Nephron progenitor cell (in vitro differentiated cells): ENCODE measurements at regions not wholly inside any gene's neighbourhood (a gene's known extent, or its start where the extent isn't known, plus 50 kb on each side); places are given as distances from the start of the nearest gene placed in this dataset.

Source experiments
- DNase-seq: peaks from one replicate; pipeline ENCODE4 v3.0.0; 2021
- H3K27ac Mint-ChIP-seq: 2 replicates; pipeline ENCODE4 v1.8.0; 2021; ENCODE audit warnings: mild to moderate bottlenecking, moderate library complexity, mixed read lengths
- H3K27me3 Mint-ChIP-seq: 2 replicates; pipeline ENCODE4 v1.8.0; 2021; ENCODE audit warnings: mild to moderate bottlenecking, low read depth, mixed read lengths; ENCODE audit not compliant: poor library complexity
- H3K36me3 Mint-ChIP-seq: 2 replicates; pipeline ENCODE4 v1.8.0; 2021; ENCODE audit warnings: low read depth, mixed read lengths
- H3K4me1 Mint-ChIP-seq: 2 replicates; pipeline ENCODE4 v1.8.0; 2021; ENCODE audit warnings: mixed read lengths
- H3K4me3 Mint-ChIP-seq: 2 replicates; pipeline ENCODE4 v1.8.0; 2021; ENCODE audit warnings: mild to moderate bottlenecking, moderate library complexity, mixed read lengths
- H3K9me3 Mint-ChIP-seq: 2 replicates; pipeline ENCODE4 v1.8.0; 2021; ENCODE audit warnings: mild to moderate bottlenecking, moderate library complexity, mixed read lengths
- TF ChIP-seq, protein P1 (sequence below): fragments of 200-600 bp; sonication (generic); IDR thresholded peaks from 2 replicates; pipeline ENCODE4 v1.5.0; 2021; ENCODE audit warnings: antibody characterized with exemption

DNA sequence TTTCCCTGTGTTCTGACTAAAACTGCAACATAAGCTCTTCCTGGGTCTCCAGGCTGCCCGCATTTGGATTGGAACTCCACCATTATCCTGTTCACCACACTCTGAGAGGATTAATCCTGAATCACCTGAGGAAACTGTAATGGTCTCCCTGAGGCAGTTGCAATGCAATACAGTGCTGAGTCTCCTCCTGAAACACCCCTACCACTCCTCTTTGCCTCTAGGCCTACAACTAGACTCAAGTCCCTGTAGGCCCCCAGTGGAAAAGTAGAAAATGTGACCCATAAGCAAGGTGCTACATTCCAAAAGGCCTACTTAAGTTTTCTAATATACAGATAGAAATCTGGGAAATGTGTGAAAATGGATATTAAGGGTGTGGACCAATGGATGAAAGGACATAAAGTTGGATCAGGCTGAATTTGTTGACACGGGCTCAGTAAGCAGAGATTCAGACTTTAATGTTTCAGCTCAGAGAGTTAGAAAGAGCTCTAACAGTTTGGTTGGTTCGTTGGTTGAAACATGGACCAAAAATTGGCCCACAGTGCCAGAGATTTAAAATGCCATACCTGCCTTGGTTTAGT, 222.3 kb upstream of the ZC3H15 start:
- H3K9me3 Mint-ChIP-seq: peaks cover 18% of the 10 kb centered on the region
- DNase-seq: no peak
- TF ChIP-seq, protein P1, sequence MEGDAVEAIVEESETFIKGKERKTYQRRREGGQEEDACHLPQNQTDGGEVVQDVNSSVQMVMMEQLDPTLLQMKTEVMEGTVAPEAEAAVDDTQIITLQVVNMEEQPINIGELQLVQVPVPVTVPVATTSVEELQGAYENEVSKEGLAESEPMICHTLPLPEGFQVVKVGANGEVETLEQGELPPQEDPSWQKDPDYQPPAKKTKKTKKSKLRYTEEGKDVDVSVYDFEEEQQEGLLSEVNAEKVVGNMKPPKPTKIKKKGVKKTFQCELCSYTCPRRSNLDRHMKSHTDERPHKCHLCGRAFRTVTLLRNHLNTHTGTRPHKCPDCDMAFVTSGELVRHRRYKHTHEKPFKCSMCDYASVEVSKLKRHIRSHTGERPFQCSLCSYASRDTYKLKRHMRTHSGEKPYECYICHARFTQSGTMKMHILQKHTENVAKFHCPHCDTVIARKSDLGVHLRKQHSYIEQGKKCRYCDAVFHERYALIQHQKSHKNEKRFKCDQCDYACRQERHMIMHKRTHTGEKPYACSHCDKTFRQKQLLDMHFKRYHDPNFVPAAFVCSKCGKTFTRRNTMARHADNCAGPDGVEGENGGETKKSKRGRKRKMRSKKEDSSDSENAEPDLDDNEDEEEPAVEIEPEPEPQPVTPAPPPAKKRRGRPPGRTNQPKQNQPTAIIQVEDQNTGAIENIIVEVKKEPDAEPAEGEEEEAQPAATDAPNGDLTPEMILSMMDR: no peak
- no peaks in the 10 kb centered on the region for H3K4me1 Mint-ChIP-seq
- no peak overlapping the region for H3K4me3 Mint-ChIP-seq
- H3K27ac Mint-ChIP-seq: no peak overlapping the region
- H3K36me3 Mint-ChIP-seq: peaks cover 4% of the 10 kb centered on the region
- H3K27me3 Mint-ChIP-seq: peaks cover under 1% of the 10 kb centered on the region

DNA sequence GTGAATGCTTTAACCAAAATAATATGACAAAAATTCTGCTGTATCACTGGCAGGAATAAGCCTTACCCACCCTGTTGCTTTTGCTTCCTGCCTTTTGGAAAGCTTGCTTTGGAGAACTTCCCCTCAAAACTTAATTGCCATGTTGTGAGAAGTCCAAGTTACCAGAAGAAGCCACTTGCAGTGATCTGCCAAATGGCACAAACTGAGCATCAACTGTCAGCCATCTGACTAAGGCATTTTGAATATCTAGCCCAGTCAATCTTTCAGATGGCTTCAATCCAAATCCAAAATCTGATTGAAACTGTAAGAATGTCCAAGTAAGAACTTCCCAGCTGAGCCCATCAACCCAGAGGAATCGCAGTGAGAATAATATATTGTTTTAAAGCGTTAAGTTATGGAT, 216.5 kb upstream of the ZC3H15 start:
- Mint-ChIP-seq H3K36me3 (peaks cover 9% of the 10 kb centered on the region), H3K4me3 (no peak overlapping the region), H3K27ac (no peak overlapping the region), H3K4me1 (no peaks in the 10 kb centered on the region), H3K27me3 (peaks cover 3% of the 10 kb centered on the region), H3K9me3 (peaks cover 30% of the 10 kb centered on the region)
- TF ChIP-seq, protein P1: no peak
- no peak for DNase-seq

DNA sequence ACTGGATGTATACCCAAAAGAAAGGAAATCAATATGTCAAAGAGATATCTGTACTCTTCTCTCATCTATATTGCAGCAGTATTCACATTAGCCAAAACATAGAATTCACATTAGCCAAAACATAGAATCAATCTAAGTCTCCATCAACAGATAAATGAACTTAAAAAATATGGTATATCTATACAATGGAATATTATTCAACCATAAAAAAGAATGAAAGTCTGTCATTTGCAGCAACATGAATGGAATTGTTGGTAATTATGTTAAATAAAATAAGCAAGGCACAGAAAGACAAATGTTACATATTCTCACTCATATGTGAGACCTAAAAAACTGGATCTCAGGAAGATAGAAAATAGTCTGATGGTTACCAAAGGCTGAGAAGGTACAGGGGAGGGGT, 212.1 kb upstream of the ZC3H15 start:
- TF ChIP-seq, protein P1: no peak
- no peak for DNase-seq
- Mint-ChIP-seq H3K4me3 (no peak overlapping the region), H3K4me1 (no peaks in the 10 kb centered on the region), H3K27me3 (peaks cover 1% of the 10 kb centered on the region), H3K9me3 (peaks cover 12% of the 10 kb centered on the region), H3K36me3 (peaks cover 5% of the 10 kb centered on the region), H3K27ac (no peak overlapping the region)

DNA sequence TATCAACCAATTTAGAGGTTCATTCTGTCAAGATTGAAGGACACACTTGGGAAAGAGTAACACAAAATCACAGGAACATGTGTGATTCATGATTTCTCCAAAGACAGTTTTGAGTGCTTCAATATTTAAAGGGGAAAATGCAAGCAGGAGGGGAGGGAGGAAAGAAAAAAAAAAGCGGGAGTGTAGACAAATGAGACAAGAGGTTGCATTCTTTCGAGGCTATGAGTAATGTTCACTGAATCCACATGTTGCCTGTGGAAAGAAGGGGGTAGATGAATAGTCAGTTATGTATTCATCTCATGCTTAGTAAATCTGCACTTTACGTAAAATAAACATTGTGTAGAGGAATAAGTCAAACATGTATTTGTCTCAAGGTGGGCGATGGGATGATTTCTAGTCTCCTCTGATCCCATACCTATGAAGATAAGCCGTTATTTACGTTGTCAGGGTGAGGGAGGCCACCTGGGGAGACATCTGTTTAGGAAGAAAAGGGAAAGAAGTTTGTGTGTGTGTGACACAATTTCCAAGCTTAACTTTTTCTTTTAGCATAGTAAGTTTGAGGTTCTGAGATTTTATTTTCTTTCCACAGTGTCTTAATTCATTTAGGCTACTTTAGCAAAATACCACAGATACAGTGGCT, 211.0 kb upstream of the ZC3H15 start:
- H3K27ac Mint-ChIP-seq: peak overlapping the region; percentile 30
- H3K36me3 Mint-ChIP-seq: peaks cover 5% of the 10 kb centered on the region
- H3K4me1 Mint-ChIP-seq: no peaks in the 10 kb centered on the region
- H3K9me3 Mint-ChIP-seq: peaks cover 12% of the 10 kb centered on the region
- no peak overlapping the region for H3K4me3 Mint-ChIP-seq
- DNase-seq: no peak
- peaks cover 1% of the 10 kb centered on the region for H3K27me3 Mint-ChIP-seq
- TF ChIP-seq, protein P1: no peak

DNA sequence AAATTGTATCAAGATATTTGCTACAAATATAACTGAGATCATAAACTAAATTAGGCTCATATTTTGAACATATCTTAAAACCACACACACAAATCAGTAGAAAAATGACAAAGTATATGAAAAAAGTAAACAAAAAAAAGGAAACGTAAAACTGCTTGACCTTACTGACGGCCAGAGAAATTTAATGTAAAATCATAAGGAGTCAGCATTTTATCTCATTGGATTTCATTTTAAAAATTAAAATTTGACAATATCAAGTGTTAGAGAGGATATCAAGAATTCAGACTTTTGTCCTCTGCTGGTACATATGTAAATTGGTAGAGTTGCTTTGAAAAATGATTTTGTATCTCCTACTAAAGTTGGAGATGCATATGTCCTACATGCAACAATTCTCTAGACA, 209.2 kb upstream of the ZC3H15 start:
- peaks cover 5% of the 10 kb centered on the region for H3K36me3 Mint-ChIP-seq
- no peak overlapping the region for H3K27ac Mint-ChIP-seq
- H3K9me3 Mint-ChIP-seq: peaks cover 24% of the 10 kb centered on the region
- DNase-seq: no peak
- H3K27me3 Mint-ChIP-seq: peaks cover 3% of the 10 kb centered on the region
- H3K4me3 Mint-ChIP-seq: no peak overlapping the region
- TF ChIP-seq, protein P1: no peak
- no peaks in the 10 kb centered on the region for H3K4me1 Mint-ChIP-seq

DNA sequence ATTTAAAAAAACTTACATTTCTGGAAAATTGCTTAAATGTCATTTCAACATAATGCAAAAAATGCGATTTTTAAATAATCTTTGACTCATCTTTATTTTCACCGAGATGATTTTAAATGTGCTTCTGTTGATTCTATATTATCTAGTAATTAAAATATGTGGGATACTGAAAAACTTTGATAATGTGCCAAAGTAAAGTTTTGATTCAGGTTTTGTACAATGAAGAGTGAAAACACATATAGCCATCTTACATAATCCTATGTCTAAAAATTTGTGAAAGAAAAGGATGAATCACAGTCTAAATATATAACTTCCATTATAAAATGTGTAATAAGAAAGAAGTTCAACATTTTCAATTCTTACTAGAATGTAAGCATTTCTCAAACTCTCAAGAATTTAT, 204.3 kb upstream of the ZC3H15 start:
- Mint-ChIP-seq H3K4me1 (no peaks in the 10 kb centered on the region), H3K27me3 (peaks cover 3% of the 10 kb centered on the region), H3K9me3 (peaks cover 12% of the 10 kb centered on the region), H3K27ac (no peak overlapping the region), H3K36me3 (no peaks in the 10 kb centered on the region), H3K4me3 (no peak overlapping the region)
- DNase-seq: no peak
- TF ChIP-seq, protein P1: no peak
